SK-N-SH (cell line): ENCODE measurements at regions not wholly inside any gene's neighbourhood (a gene's known extent, or its start where the extent isn't known, plus 50 kb on each side); places are given as distances from the start of the nearest gene placed in this dataset.
"Not testable (repeated sequence)": the region's sequence is repeated elsewhere in the genome, so short reads cannot be mapped to it uniquely, and the experiment has no call there.

Experiments
- CTCF ChIA-PET: fragments of 300-600, 350-600 bp; formaldehyde crosslinking; extraction: SDS; loops from one replicate; lab custom pipeline; 2021; lab: Yijun Ruan, JAX
- POLR2A ChIA-PET: fragments of 350-600 bp; sonication (Branson Sonifier 250); formaldehyde crosslinking; extraction: SDS; loops from one replicate; lab custom pipeline; 2020; ENCODE audit warnings: antibody characterized with exemption, inconsistent platforms; lab: Yijun Ruan, JAX
- DNase-seq: peaks from one replicate; pipeline ENCODE4 v3.0.0; 2012
- H2AFZ ChIP-seq: fragments of 200-600 bp; sonication (generic); 2 replicates; pipeline ENCODE4 v1.8.1; 2016; ENCODE audit warnings: antibody characterized with exemption, mild to moderate bottlenecking, low read depth
- H3F3A ChIP-seq: fragments of 200-600 bp; sonication (generic); replicated peaks from 2 replicates; pipeline ENCODE3; 2016; ENCODE audit warnings: antibody characterized with exemption, mild to moderate bottlenecking; ENCODE audit not compliant: insufficient read depth
- H3K27ac ChIP-seq, 2 experiments: fragments of 200-500 bp in 1 of 2; fragments of 200-600 bp in 1 of 2; sonication (Bioruptor generic) in 1 of 2; sonication (generic), shearing (Covaris generic) in 1 of 2; 2 replicates each; pipeline versions ENCODE4 v1.5.1 to v1.6.1; 2014 to 2016; ENCODE audit warnings: low read depth in 2 of 2, inconsistent platforms in 1 of 2, low read length in 1 of 2, mild to moderate bottlenecking in 1 of 2, mixed read lengths in 1 of 2
- H3K27me3 ChIP-seq: fragments of 200-600 bp; sonication (generic), shearing (Covaris generic); 2 replicates; pipeline ENCODE4 v1.6.1; 2016; ENCODE audit warnings: mixed run types; ENCODE audit not compliant: insufficient read depth
- H3K36me3 ChIP-seq, 2 experiments: fragments of 200-500 bp in 1 of 2; fragments of 200-600 bp in 1 of 2; sonication (Bioruptor generic) in 1 of 2; sonication (generic) in 1 of 2; replicated peaks in 1 of 2; 2 replicates each; pipeline versions ENCODE3 to v1.5.1; 2014 to 2016; ENCODE audit warnings: low read length in 1 of 2, mild to moderate bottlenecking in 1 of 2; ENCODE audit not compliant: insufficient read depth in 2 of 2, control insufficient read depth in 1 of 2
- H3K4me1 ChIP-seq, 2 experiments: fragments of 200-500 bp in 1 of 2; fragments of 200-600 bp in 1 of 2; sonication (Bioruptor generic) in 1 of 2; sonication (generic), shearing (Covaris generic) in 1 of 2; 2 replicates each; pipeline versions ENCODE4 v1.5.1 to v1.6.1; 2014 to 2016; ENCODE audit warnings: low read depth in 1 of 2, low read length in 1 of 2, mixed run types in 1 of 2; ENCODE audit not compliant: insufficient read depth in 2 of 2, control insufficient read depth in 1 of 2
- H3K4me2 ChIP-seq: fragments of 200-600 bp; sonication (generic), shearing (Covaris generic); 2 replicates; pipeline ENCODE4 v1.6.1; 2017; ENCODE audit warnings: mixed run types
- H3K4me3 ChIP-seq, 2 experiments: fragments of 200-500 bp in 1 of 2; fragments of 200-600 bp in 1 of 2; sonication (Bioruptor generic) in 1 of 2; sonication (generic), shearing (Covaris generic) in 1 of 2; 2 replicates each; pipeline versions ENCODE4 v1.5.1 to v1.8.1; 2014 to 2016; ENCODE audit warnings: low read depth in 2 of 2, inconsistent platforms in 1 of 2, low read length in 1 of 2, mild to moderate bottlenecking in 1 of 2, mixed read lengths in 1 of 2, moderate library complexity in 1 of 2
- H3K79me2 ChIP-seq: fragments of 200-600 bp; sonication (generic); 2 replicates; pipeline ENCODE4 v1.8.1; 2017; ENCODE audit warnings: mild to moderate bottlenecking; ENCODE audit not compliant: insufficient read depth
- H3K9ac ChIP-seq: fragments of 200-600 bp; sonication (generic); 2 replicates; pipeline ENCODE4 v1.6.1; 2017; ENCODE audit warnings: mixed run types
- H3K9me2 ChIP-seq: fragments of 200-600 bp; sonication (generic); 2 replicates; pipeline ENCODE4 v1.6.1; 2017; ENCODE audit warnings: mixed run types
- H3K9me3 ChIP-seq: fragments of 200-600 bp; sonication (generic); 2 replicates; pipeline ENCODE4 v1.6.1; 2017; ENCODE audit warnings: mixed run types, mild to moderate bottlenecking, moderate library complexity
- H4K20me1 ChIP-seq: fragments of 200-600 bp; sonication (generic); 2 replicates; pipeline ENCODE4 v1.6.1; 2017; ENCODE audit warnings: mild to moderate bottlenecking, mixed run types; ENCODE audit not compliant: insufficient read depth
- EZH2phosphoT487 ChIP-seq: fragments of 200-600 bp; sonication (generic); IDR thresholded peaks from 2 replicates; pipeline ENCODE4 v1.6.1; 2017; ENCODE audit warnings: low read depth, mixed run types, mild to moderate bottlenecking, antibody characterized with exemption, moderate library complexity, borderline replicate concordance
- FOSL2 ChIP-seq: IDR thresholded peaks from 2 replicates; pipeline ENCODE4 v1.4.0; 2012; ENCODE audit warnings: low read depth, mild to moderate bottlenecking, moderate library complexity, borderline replicate concordance
- NFIC ChIP-seq: IDR thresholded peaks from 2 replicates; pipeline ENCODE4 v1.4.0; 2012; ENCODE audit warnings: borderline replicate concordance
- RAD21 ChIP-seq: IDR thresholded peaks from 2 replicates; pipeline ENCODE4 v1.6.1; 2012; ENCODE audit warnings: mild to moderate bottlenecking, low read length
- RXRA ChIP-seq: IDR thresholded peaks from 2 replicates; pipeline ENCODE4 v1.4.0; 2012; ENCODE audit warnings: low read depth, mild to moderate bottlenecking, borderline replicate concordance
- TAF1 ChIP-seq: IDR thresholded peaks from 2 replicates; pipeline ENCODE4 v1.6.1; 2012; ENCODE audit warnings: low read depth, mild to moderate bottlenecking, low read length, moderate library complexity, borderline replicate concordance
- WGBS: methylation state at CpG from one replicate; pipeline ENCODE4 v1.1.6; 2017; ENCODE audit warnings: low lambda C conversion rate; 5-methylcytosine and 5-hydroxymethylcytosine counted together
- TF ChIP-seq, protein P1 (sequence below): IDR thresholded peaks from 2 replicates; pipeline ENCODE4 v1.4.0; 2012; ENCODE audit warnings: low read depth, borderline replicate concordance

DNA sequence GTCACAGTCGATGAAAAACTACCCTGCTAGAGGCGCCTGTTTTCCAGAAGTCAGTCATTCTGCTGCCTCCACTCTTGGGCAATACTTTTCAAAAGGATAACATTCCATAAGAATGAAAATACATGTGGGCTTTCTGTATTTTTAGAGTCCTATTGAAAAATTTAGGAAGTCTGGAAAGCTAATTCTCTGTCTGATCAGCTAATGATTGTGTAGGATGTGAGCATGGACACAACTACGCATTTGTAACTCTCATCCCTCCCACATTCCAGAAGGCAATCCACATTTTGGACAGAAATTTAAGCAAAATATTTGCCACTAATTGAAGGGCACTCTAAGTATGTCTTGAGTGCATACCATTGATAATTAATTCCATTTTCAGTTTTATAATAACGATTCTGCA lies 63.5 kb upstream of the MXRA5 start:
- POLR2A ChIA-PET, CTCF ChIA-PET: not testable (repeated sequence)
- WGBS, result 9% methylated on average over 4 of the region's 4 CpGs

GRCh38 chrX:3407781-3408180 lies 61.3 kb upstream of the MXRA5 start:
- Histone ChIP-seq H3F3A (no peaks in the 10 kb centered on the region), H3K9ac (no peak overlapping the region), H3K4me2 (no peak overlapping the region), H3K27me3 (no peaks in the 10 kb centered on the region), H3K36me3 (no peaks in the 10 kb centered on the region), H3K79me2 (no peaks in the 10 kb centered on the region), H3K27ac (no peak overlapping the region), H3K4me1 (no peaks in the 10 kb centered on the region), H4K20me1 (no peaks in the 10 kb centered on the region), H2AFZ (no peak overlapping the region), H3K9me3 (no peaks in the 10 kb centered on the region), H3K4me3 (no peak overlapping the region)
- WGBS, result 18% methylated on average over 3 of the region's 3 CpGs
- no peak for DNase-seq
- ChIA-PET POLR2A (no interaction called here), CTCF (no interaction called here)
- TF ChIP-seq TAF1, result no peak
- no peak for TF ChIP-seq FOSL2
- TF ChIP-seq EZH2phosphoT487, result no peak
- no peak for TF ChIP-seq RAD21
- TF ChIP-seq, all 33 proteins: peak for 0
- H3K9me2 ChIP-seq, result no peaks in the 10 kb centered on the region

More for the DNA sequence above, 63.5 kb upstream of the MXRA5 start:
- not testable (repeated sequence) for H3K4me1 ChIP-seq, H3K4me3 ChIP-seq, H4K20me1 ChIP-seq, H3K79me2 ChIP-seq, H3K9ac ChIP-seq, DNase-seq, H3F3A ChIP-seq, H3K4me2 ChIP-seq, H3K36me3 ChIP-seq, H3K27ac ChIP-seq, H3K27me3 ChIP-seq, H2AFZ ChIP-seq, H3K9me2 ChIP-seq, H3K9me3 ChIP-seq

- Histone ChIP-seq H3K9ac (no peak overlapping the region), H3K4me1 (no peaks in the 10 kb centered on the region), H3K27ac (no peak overlapping the region), H3K79me2 (no peaks in the 10 kb centered on the region), H3K4me3 (no peak overlapping the region), H2AFZ (no peak overlapping the region), H3F3A (no peaks in the 10 kb centered on the region), H3K27me3 (no peaks in the 10 kb centered on the region)
- DNase-seq, result no peak
- WGBS, result under 1% methylated on average over 3 of the region's 3 CpGs
- ChIA-PET POLR2A (no interaction called here), CTCF (no interaction called here)
- TF ChIP-seq NFIC (no peak), RXRA (no peak)
- TF ChIP-seq, protein P1, sequence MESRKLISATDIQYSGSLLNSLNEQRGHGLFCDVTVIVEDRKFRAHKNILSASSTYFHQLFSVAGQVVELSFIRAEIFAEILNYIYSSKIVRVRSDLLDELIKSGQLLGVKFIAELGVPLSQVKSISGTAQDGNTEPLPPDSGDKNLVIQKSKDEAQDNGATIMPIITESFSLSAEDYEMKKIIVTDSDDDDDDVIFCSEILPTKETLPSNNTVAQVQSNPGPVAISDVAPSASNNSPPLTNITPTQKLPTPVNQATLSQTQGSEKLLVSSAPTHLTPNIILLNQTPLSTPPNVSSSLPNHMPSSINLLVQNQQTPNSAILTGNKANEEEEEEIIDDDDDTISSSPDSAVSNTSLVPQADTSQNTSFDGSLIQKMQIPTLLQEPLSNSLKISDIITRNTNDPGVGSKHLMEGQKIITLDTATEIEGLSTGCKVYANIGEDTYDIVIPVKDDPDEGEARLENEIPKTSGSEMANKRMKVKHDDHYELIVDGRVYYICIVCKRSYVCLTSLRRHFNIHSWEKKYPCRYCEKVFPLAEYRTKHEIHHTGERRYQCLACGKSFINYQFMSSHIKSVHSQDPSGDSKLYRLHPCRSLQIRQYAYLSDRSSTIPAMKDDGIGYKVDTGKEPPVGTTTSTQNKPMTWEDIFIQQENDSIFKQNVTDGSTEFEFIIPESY, result no peak
- TF ChIP-seq, all 33 proteins: peak for 0
- Histone ChIP-seq H3K36me3 (no peaks in the 10 kb centered on the region), H3K9me2 (no peaks in the 10 kb centered on the region), H3K9me3 (no peaks in the 10 kb centered on the region), H3K4me2 (no peak overlapping the region), H4K20me1 (no peaks in the 10 kb centered on the region)
Measured at GRCh38 chrX:3407121-3407520, 60.7 kb upstream of the MXRA5 start.
